ENCODE measurements at regions not wholly inside any gene's neighbourhood (a gene's known extent, or its start where the extent isn't known, plus 50 kb on each side); places are given as distances from the start of the nearest gene placed in this dataset.

DNA sequence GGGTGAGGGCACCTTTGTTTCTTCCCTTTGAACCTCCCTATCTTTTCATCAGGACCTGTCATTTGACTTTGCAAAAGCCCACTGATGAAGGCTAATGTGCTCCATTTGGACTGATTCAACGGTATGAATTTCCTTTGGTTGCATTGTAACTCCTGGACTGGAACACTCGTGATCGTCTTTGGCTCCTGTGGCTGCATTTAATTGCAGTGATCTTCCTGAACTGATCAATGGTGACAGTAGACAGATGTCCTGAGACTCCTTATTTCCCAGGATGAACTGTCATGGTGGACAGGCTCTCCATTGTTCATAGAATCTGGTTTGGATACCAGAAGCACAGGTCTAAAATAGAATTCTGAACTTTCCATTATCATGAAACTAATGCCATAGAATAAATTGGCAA is 224.8 kb upstream of the GAP43 start:
- no peaks in the 10 kb centered on the region for H3K23me2 ChIP-seq (ENCODE audit: insufficient read length, low read depth, low read length, poor library complexity, severe bottlenecking)
- no peak overlapping the region for H4K8ac ChIP-seq (replicated peaks; ENCODE audit: insufficient read length, low read depth, low read length)
- no peak overlapping the region for H3T11ph ChIP-seq (ENCODE audit: low read length)
- H4K5ac ChIP-seq (ENCODE audit: insufficient read length, low read depth, low read length): no peak overlapping the region
- H2BK20ac ChIP-seq (ENCODE audit: low read depth, low read length, poor library complexity, severe bottlenecking): no peak overlapping the region
- H2AFZ ChIP-seq (ENCODE audit: low read length): no peak overlapping the region
- no peak overlapping the region for H2BK5ac ChIP-seq (ENCODE audit: insufficient read length, low read length)
- no peak overlapping the region for H3K27ac ChIP-seq (ENCODE audit: insufficient read length, low read depth, low read length)
- H3K9ac ChIP-seq (ENCODE audit: extremely low read depth, insufficient read length, low read length): no peak overlapping the region
- no peaks in the 10 kb centered on the region for H3K79me2 ChIP-seq (ENCODE audit: insufficient read depth, low read length)
- no peak overlapping the region for H3K4ac ChIP-seq (ENCODE audit: low read depth, low read length)
- no peaks in the 10 kb centered on the region for H4K20me1 ChIP-seq (ENCODE audit: control insufficient read depth, insufficient read depth, insufficient read length)
- no peak overlapping the region for H3K56ac ChIP-seq (ENCODE audit: insufficient read length, low read depth, low read length)
- H3K9me3 ChIP-seq (ENCODE audit: control insufficient read depth, low read depth, low read length): no peaks in the 10 kb centered on the region
- no peak overlapping the region for H3K18ac ChIP-seq (ENCODE audit: insufficient read length, low read depth, low read length)
- no peaks in the 10 kb centered on the region for H3K9me3 Mint-ChIP-seq
- H2AK5ac ChIP-seq (ENCODE audit: insufficient read length, low read length): no peak overlapping the region
- no peak for DNase-seq
- no peaks in the 10 kb centered on the region for H3K27me3 Mint-ChIP-seq (ENCODE audit: low read depth)
- H3K4me2 ChIP-seq (ENCODE audit: insufficient read depth, insufficient read length, low read length): no peak overlapping the region
- H4K91ac ChIP-seq (ENCODE audit: insufficient read length, low read depth, low read length): no peak overlapping the region
- no peak overlapping the region for H3K14ac ChIP-seq (ENCODE audit: insufficient read depth, low read length)
- H2BK15ac ChIP-seq (ENCODE audit: low read depth, low read length): no peak overlapping the region; the same call in 1 of the 2 replicates
- H3K27me3 ChIP-seq (ENCODE audit: insufficient read depth, low read length): no peaks in the 10 kb centered on the region
- TF ChIP-seq, protein P1, sequence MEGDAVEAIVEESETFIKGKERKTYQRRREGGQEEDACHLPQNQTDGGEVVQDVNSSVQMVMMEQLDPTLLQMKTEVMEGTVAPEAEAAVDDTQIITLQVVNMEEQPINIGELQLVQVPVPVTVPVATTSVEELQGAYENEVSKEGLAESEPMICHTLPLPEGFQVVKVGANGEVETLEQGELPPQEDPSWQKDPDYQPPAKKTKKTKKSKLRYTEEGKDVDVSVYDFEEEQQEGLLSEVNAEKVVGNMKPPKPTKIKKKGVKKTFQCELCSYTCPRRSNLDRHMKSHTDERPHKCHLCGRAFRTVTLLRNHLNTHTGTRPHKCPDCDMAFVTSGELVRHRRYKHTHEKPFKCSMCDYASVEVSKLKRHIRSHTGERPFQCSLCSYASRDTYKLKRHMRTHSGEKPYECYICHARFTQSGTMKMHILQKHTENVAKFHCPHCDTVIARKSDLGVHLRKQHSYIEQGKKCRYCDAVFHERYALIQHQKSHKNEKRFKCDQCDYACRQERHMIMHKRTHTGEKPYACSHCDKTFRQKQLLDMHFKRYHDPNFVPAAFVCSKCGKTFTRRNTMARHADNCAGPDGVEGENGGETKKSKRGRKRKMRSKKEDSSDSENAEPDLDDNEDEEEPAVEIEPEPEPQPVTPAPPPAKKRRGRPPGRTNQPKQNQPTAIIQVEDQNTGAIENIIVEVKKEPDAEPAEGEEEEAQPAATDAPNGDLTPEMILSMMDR (conservative IDR thresholded peaks at IDR 0.05): no peak
- peaks cover 19 to 21% of the 10 kb centered on the region in 2 experiments for H3K4me1 Mint-ChIP-seq
- no peak overlapping the region for H3K27ac Mint-ChIP-seq
- no peak overlapping the region for H3K4me3 Mint-ChIP-seq
- H3K79me1 ChIP-seq (ENCODE audit: insufficient read depth, low read depth, low read length, poor library complexity, severe bottlenecking): no peaks in the 10 kb centered on the region
- H3K23ac ChIP-seq (ENCODE audit: insufficient read length, low read depth, low read length): no peak overlapping the region
- no peak overlapping the region for H2BK120ac ChIP-seq (ENCODE audit: low read depth, low read length, poor library complexity, severe bottlenecking)
- no peak overlapping the region for H2BK12ac ChIP-seq (ENCODE audit: insufficient read length, low read depth, low read length)
- peaks cover 4% of the 10 kb centered on the region for H3K4me1 ChIP-seq (ENCODE audit: insufficient read depth, low read length)
- H3K36me3 Mint-ChIP-seq (ENCODE audit: insufficient read depth in 1 of 3, low read depth in 3 of 3): no peaks in the 10 kb centered on the region
- WGBS (ENCODE audit: extremely low coverage, insufficient read length, low lambda C conversion rate): no CpG with 5 or more reads among the region's 3 CpGs

All from H9 (cell line).